Esophagus muscularis mucosa (tissue), 4 donors: ENCODE measurements at regions not wholly inside any gene's neighbourhood (a gene's known extent, or its start where the extent isn't known, plus 50 kb on each side); places are given as distances from the start of the nearest gene placed in this dataset.

Experiments
- DNase-seq: peaks from one replicate; pipeline ENCODE4 v3.0.0-alpha.2; 2017; ENCODE audit errors: extremely low spot score
- H3K27ac ChIP-seq, 4 donors: fragments of 200-600 bp; sonication (generic); replicated peaks in 1 of 4; 1 replicate in 3 of 4; 2 replicates in 1 of 4; pipeline ENCODE4 v1.5.1; 2016 to 2019; ENCODE audit warnings: mild to moderate bottlenecking in 1 of 4
- H3K27me3 ChIP-seq, 4 donors: fragments of 200-600 bp; sonication (generic); one replicate each; pipeline versions ENCODE4 v1.5.1 to v1.6.0; 2016 to 2019
- H3K36me3 ChIP-seq, 4 donors: fragments of 200-600 bp; sonication (generic); one replicate each; pipeline ENCODE4 v1.5.1; 2016 to 2019
- H3K4me1 ChIP-seq, 4 donors: fragments of 200-600 bp; sonication (generic); one replicate each; pipeline ENCODE4 v1.5.1; 2016 to 2019
- H3K4me3 ChIP-seq, 4 donors: fragments of 200-600 bp; sonication (generic); 1 replicate in 2 of 4; 2 replicates in 2 of 4; pipeline ENCODE4 v1.5.1; 2016 to 2019; ENCODE audit warnings: mild to moderate bottlenecking in 4 of 4, moderate library complexity in 1 of 4
- H3K9me3 ChIP-seq, 4 donors: fragments of 200-600 bp; sonication (generic); 1 replicate in 3 of 4; 2 replicates in 1 of 4; pipeline ENCODE4 v1.5.1; 2016 to 2019
- EP300 ChIP-seq: sonication (generic); formaldehyde crosslinking; IDR thresholded peaks from one replicate; pipeline ENCODE4 v1.6.1; 2017; ENCODE audit warnings: antibody characterized with exemption
- POLR2A ChIP-seq: fragments of 450-650 bp; IDR thresholded peaks from one replicate; pipeline ENCODE4 v1.6.1; 2017; ENCODE audit warnings: antibody characterized with exemption, moderate library complexity, mild to moderate bottlenecking, low read depth
- POLR2AphosphoS5 ChIP-seq, 2 donors: sonication (generic); formaldehyde crosslinking; IDR thresholded peaks; one replicate each; pipeline ENCODE4 v1.6.1; 2017; ENCODE audit warnings: antibody characterized with exemption in 2 of 2
- WGBS: methylation state at CpG from one replicate; pipeline ENCODE4 v1.1.5; 2018; 5-methylcytosine and 5-hydroxymethylcytosine counted together
- intact Hi-C: fragments of 100-400 bp; cut with DNase I; formaldehyde crosslinking; loops from one replicate; pipeline ENCODE4 v1.15.1; 2023
- TF ChIP-seq, protein P1 (sequence below), 3 experiments: fragments of 200-600 bp in 2 of 3; fragments of 450-650 bp in 1 of 3; sonication (generic) in 2 of 3; IDR thresholded peaks; one replicate each; pipeline ENCODE4 v1.5.1; 2017 to 2019; ENCODE audit warnings: antibody characterized with exemption in 3 of 3, mild to moderate bottlenecking in 2 of 3, moderate library complexity in 1 of 3

DNA sequence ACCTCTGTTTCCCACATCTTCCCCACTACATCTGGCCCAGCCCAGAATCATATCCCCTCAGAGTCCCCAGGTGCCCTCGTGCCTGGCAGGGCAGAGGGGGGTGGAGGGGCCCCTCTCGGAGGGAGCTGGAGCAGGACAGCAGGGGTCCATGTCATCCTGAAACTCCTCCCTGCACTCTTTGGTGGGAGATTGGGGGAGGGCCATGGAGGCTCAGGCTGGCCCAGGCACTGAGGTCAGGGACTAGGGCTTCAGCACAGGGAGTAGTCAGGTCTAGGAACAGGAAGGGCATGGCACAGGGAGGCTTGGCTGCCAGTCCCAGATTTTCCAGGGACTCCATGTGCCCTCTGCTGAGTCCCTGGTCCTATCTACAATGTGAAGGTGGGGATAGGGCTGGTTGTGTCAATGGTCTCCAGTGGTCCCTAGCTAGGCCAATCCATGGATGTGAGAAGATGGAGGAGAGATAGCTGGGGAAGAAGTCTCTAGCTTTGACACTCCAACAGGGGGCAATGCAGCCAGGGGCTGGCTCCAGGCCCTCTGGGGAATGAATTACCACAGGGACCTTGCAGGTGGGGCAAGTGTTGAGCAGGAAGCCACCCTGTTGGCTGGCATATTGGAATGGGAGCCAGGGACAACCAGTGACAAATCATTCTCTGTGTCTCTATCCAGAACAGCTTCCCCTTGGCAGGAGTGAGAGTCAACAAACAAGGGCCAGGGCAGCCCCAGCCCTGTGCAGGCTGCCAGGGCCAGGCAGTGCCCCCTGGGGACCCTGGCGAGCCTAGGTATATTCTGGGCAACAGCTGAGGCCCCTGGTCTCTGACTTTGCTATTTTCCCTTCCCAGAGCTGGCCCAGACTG is 154.4 kb downstream of the EFNB1 start:
- TF ChIP-seq, protein P1, sequence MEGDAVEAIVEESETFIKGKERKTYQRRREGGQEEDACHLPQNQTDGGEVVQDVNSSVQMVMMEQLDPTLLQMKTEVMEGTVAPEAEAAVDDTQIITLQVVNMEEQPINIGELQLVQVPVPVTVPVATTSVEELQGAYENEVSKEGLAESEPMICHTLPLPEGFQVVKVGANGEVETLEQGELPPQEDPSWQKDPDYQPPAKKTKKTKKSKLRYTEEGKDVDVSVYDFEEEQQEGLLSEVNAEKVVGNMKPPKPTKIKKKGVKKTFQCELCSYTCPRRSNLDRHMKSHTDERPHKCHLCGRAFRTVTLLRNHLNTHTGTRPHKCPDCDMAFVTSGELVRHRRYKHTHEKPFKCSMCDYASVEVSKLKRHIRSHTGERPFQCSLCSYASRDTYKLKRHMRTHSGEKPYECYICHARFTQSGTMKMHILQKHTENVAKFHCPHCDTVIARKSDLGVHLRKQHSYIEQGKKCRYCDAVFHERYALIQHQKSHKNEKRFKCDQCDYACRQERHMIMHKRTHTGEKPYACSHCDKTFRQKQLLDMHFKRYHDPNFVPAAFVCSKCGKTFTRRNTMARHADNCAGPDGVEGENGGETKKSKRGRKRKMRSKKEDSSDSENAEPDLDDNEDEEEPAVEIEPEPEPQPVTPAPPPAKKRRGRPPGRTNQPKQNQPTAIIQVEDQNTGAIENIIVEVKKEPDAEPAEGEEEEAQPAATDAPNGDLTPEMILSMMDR (IDR thresholded peaks at IDR 0.05): no peak
- TF ChIP-seq EP300: no peak
- WGBS: 61% methylated on average over 2 of the region's 3 CpGs
- Histone ChIP-seq H3K4me1 (peaks cover 4 to 12% (median 10%) of the 10 kb centered on the region in 4 donors), H3K4me3 (no peak overlapping the region), H3K27me3 (no peaks in the 10 kb centered on the region), H3K9me3 (no peaks in the 10 kb centered on the region), H3K36me3 (no peaks in the 10 kb centered on the region), H3K27ac (no peak overlapping the region)
- DNase-seq: peak; percentile 26
- intact Hi-C loops: no loop called here

DNA sequence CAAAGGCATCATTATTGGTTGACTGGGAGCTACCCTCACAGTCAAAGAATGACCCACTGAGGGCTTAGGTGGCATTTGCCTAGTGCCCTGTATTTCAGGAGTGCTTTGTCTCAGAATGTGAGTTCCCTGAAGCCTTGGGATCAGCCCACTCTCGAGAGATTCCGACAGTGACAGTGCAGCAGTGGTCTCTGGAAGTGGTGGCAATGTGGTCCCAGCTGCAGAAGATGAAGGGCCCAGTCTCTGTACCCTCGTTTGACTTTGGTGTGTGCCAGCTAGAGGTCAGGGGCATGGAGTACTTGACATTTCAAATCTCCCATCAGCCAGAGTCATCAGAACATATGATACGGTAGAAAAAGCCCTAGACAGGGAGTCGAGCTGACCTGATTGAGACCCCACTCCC is 153.7 kb downstream of the EFNB1 start:
- intact Hi-C loops: no loop called here
- TF ChIP-seq POLR2AphosphoS5 (IDR thresholded peaks at IDR 0.05) (no peak), EP300 (no peak), POLR2A (no peak)
- TF ChIP-seq, protein P1 (IDR thresholded peaks at IDR 0.05): no peak

DNA sequence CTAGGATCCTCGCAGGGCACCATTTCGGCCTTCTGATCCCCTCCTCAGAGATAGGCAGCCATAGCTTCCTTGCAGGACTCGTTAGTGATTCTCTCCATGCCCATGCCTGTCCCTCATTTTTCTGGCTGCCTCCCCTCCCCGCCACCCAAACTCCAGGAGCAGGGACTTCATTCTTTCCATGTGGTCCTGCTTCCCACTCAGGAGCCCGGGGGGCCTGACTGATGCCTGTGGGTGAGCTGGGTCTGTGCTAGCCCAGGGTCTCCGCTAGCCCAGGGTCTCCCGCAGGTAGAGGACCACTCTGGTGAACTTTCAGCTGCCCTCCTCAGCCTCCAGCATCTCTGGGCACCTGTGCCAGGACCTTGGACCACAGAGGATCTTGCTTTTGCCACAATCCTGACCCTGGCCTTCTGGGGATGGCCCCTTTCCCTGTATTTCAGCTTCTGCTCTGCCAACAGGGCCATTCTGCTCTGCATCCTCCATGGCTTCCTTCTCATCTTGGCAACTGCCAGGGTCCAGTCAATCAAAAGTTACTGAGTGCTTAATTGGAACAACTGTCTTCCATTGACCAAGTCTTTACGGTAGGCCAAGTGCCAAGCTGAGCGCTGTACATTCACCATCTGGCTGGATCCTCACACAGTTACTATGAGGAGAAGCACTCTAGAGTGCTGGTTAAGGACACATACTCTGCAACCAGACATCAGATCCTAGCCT is 152.2 kb downstream of the EFNB1 start:
- no peaks in the 10 kb centered on the region for H3K9me3 ChIP-seq
- WGBS: 85% methylated on average over 9 of the region's 9 CpGs
- H3K27ac ChIP-seq: no peak overlapping the region
- DNase-seq: peak; percentile 64
- intact Hi-C loops: no loop called here
- H3K4me3 ChIP-seq: no peak overlapping the region
- TF ChIP-seq POLR2AphosphoS5 (IDR thresholded peaks at IDR 0.05) (no peak), EP300 (no peak), POLR2A (no peak)
- TF ChIP-seq, protein P1 (IDR thresholded peaks at IDR 0.05): no peak
- no peaks in the 10 kb centered on the region for H3K27me3 ChIP-seq
- H3K4me1 ChIP-seq: peaks cover 9 to 20% (median 17%) of the 10 kb centered on the region in 4 donors
- no peaks in the 10 kb centered on the region for H3K36me3 ChIP-seq

More for the DNA sequence above, 153.7 kb downstream of the EFNB1 start:
- peaks cover 9 to 19% (median 17%) of the 10 kb centered on the region in 4 donors for H3K4me1 ChIP-seq
- H3K27me3 ChIP-seq: no peaks in the 10 kb centered on the region
- 62% methylated on average over 5 of the region's 5 CpGs for WGBS
- no peaks in the 10 kb centered on the region for H3K9me3 ChIP-seq
- DNase-seq: peak; percentile 14
- H3K4me3 ChIP-seq: no peak overlapping the region
- H3K27ac ChIP-seq: no peak overlapping the region
- H3K36me3 ChIP-seq: no peaks in the 10 kb centered on the region

DNA sequence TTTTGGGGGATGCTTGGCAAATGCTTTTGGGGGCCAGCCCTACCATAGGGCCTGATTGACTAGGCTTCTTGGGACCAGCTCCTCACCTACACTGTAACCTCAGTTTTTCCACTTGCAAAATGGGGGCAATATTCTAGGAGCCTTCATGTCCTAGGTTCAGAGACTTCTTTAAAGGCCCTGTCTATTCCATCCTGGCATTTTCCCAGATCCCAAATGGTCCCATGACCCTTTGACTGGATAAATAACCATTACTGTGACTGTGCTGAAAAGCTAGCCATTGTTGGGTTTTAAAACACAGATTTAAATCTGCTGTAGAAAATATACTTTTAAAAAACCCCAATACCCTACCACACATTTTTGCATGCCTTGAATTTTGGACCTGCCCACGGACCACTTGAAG is 149.8 kb downstream of the EFNB1 start:
- Histone ChIP-seq H3K9me3 (peaks cover 0 to 11% (median 0%) of the 10 kb centered on the region in 4 donors), H3K27ac (no peak overlapping the region), H3K36me3 (no peaks in the 10 kb centered on the region), H3K4me3 (no peak overlapping the region), H3K27me3 (no peaks in the 10 kb centered on the region), H3K4me1 (peaks cover 9 to 20% (median 17%) of the 10 kb centered on the region in 4 donors)
- WGBS: 18% methylated on average over 1 of the region's 1 CpG
- intact Hi-C loops: no loop called here
- peak; percentile 34 for DNase-seq
- TF ChIP-seq EP300: no peak
- TF ChIP-seq POLR2AphosphoS5 (IDR thresholded peaks at IDR 0.05): no peak
- no peak for TF ChIP-seq POLR2A

DNA sequence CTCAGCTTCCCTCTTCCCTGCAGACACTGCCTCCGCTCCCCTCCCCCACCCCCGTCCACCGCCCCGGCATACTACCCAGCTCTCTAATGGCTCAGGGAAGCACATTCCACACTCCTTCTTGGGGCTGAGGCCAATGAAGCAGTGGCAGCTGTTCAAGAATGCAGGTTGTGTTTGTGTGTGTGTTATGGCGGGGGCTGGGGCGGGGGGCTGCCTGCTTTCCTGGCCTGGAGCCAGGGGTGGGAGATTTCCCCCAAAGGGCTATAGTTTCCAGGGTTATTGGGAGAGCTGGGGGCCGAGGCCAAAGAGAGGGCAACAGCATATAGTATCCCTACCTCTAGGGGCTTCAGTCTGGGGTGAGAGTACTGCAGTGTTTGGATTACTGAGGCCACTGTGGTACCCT is 149.4 kb downstream of the EFNB1 start:
- Histone ChIP-seq H3K27me3 (no peaks in the 10 kb centered on the region), H3K4me3 (no peak overlapping the region), H3K9me3 (peaks cover 0 to 15% (median 0%) of the 10 kb centered on the region in 4 donors), H3K4me1 (peaks cover 9 to 20% (median 17%) of the 10 kb centered on the region in 4 donors), H3K27ac (no peak overlapping the region), H3K36me3 (no peaks in the 10 kb centered on the region)
- TF ChIP-seq POLR2AphosphoS5 (IDR thresholded peaks at IDR 0.05) (no peak), POLR2A (no peak), EP300 (no peak)
- TF ChIP-seq, protein P1 (IDR thresholded peaks at IDR 0.05): no peak
- intact Hi-C loops: no loop called here
- DNase-seq: no peak
- 42% methylated on average over 7 of the region's 7 CpGs for WGBS
